Bronchial epithelial cell (primary cell): ENCODE measurements at regions not wholly inside any gene's neighbourhood (a gene's known extent, or its start where the extent isn't known, plus 50 kb on each side); places are given as distances from the start of the nearest gene placed in this dataset.

Experiments used
- DNase-seq: peaks from one replicate; pipeline ENCODE4 v3.0.0-alpha.2; 2010; ENCODE audit warnings: low read depth
- FAIRE-seq: peaks from 2 replicates; lab custom pipeline; 2011; peaks lifted over from hg19 to GRCh38; lab: Jason Lieb, UNC
- H3K27me3 ChIP-seq: 2 replicates; pipeline ENCODE4 v1.5.1; 2011; ENCODE audit warnings: low read length; ENCODE audit not compliant: control insufficient read depth, insufficient read depth
- H3K36me3 ChIP-seq: 2 replicates; pipeline ENCODE4 v1.5.1; 2011; ENCODE audit warnings: low read length; ENCODE audit not compliant: control insufficient read depth, insufficient read depth
- H3K4me3 ChIP-seq: 2 replicates; pipeline ENCODE4 v1.5.1; 2011; ENCODE audit warnings: mild to moderate bottlenecking, low read depth, low read length, control low read depth
- TF ChIP-seq, protein P1 (sequence below): IDR thresholded peaks from 2 replicates; pipeline ENCODE4 v1.5.1; 2011; ENCODE audit warnings: mild to moderate bottlenecking, moderate library complexity, low read length, control low read depth, inconsistent platforms; ENCODE audit not compliant: insufficient read depth, severe bottlenecking

DNA sequence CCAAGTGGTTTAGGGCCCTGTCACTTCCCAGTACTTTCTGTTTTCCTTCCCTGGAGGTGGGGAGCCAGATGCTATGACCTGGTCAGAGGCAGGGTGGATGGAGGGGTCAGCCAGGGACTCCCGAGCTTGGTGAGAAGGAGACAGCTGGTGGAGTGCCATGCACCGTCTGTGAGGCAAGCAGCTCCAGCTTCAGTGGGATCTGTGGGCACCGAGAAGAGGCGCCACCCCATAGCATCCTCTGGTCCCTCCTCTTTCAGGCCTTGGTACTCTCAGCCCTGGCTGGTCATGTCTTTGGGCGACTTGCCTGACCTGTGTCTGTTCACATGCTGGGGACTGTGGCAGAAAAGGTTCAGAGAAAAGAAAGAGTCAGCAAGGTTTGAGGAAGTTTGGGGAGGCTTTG is 299.3 kb upstream of the N4BP1 start:
- no peaks in the 10 kb centered on the region for H3K36me3 ChIP-seq
- FAIRE-seq (no peak), DNase-seq (no peak)
- no peaks in the 10 kb centered on the region for H3K27me3 ChIP-seq
- no peak overlapping the region for H3K4me3 ChIP-seq
- TF ChIP-seq, protein P1, sequence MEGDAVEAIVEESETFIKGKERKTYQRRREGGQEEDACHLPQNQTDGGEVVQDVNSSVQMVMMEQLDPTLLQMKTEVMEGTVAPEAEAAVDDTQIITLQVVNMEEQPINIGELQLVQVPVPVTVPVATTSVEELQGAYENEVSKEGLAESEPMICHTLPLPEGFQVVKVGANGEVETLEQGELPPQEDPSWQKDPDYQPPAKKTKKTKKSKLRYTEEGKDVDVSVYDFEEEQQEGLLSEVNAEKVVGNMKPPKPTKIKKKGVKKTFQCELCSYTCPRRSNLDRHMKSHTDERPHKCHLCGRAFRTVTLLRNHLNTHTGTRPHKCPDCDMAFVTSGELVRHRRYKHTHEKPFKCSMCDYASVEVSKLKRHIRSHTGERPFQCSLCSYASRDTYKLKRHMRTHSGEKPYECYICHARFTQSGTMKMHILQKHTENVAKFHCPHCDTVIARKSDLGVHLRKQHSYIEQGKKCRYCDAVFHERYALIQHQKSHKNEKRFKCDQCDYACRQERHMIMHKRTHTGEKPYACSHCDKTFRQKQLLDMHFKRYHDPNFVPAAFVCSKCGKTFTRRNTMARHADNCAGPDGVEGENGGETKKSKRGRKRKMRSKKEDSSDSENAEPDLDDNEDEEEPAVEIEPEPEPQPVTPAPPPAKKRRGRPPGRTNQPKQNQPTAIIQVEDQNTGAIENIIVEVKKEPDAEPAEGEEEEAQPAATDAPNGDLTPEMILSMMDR = no peak

DNA sequence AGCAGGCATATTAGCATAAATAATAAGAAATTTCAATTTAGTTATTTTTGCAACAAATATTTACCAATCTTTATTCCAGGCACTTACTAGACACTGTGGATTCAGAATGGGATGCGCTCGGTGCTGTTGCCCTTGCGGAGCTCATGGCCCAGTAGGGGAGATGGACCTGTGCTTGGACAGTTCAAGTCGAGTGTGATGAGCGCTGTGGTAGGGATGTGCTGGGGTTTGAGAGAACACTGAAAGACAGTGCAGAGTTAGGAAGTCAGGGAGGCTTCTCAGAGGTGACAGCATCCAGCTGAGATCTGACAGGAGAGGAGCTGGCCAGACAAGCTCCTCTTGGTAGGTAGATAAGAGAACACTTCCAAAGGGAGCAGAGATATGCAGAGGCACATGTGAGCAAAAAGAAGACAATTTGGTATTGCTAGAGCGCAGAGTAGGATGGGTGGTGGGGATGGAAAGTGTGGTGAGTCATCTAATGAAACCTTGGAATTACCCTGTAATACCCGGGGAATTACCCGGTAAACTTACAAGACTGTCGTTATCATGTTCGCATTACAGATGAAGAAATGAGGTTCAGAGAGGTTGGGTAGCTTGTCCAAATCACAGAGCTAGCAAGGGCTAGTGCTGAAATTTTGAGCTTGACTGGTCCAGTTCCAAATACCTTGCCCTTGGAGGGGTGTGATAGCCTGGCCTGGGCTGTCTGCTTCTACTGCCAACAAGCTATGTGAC is 298.1 kb upstream of the N4BP1 start:
- peaks cover 1% of the 10 kb centered on the region for H3K27me3 ChIP-seq
- DNase-seq (no peak), FAIRE-seq (no peak)
- no peak overlapping the region for H3K4me3 ChIP-seq
- H3K36me3 ChIP-seq = no peaks in the 10 kb centered on the region
- TF ChIP-seq, protein P1 = no peak

DNA sequence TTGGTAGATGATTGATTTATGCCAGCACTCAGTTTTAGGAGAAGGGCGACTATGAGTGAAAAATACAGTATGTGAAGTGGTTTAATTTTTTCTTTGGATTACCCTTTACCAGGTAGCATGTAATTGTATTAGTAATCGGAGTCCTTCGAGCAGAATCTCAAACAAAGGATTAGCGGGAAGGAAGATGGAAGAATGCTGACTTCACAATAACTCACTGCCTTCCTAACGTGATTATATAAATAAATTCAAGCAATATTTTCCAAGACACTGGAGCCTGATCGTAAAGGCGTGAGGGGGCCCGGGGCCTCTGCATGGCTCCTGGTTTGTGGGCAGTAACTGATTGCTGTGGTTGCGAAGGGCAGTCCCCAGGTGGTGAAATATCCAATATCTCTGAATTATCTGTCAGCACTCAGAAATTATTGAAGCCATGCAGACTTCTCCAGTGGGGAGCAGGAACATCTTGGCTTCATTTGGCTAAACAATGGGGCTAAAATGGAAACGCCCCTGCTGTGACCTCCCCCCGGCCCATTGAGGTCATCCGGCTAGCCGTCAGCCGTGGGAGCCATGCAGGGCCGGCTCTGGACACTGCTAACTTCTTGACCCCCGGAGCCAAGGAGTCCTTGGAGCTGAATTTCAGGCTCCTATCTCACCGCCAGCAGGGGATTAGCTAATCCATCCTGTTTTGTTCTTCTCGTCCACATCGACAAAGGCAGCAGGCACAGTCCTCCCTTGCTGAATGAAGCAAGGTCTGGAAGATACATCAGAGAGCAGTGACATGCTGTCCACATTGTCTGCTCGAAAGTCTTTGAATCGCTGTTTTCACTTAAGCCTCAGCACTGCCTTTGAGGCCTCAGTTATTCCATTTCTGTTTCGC is 295.9 kb upstream of the N4BP1 start:
- Histone ChIP-seq H3K4me3 (no peak overlapping the region), H3K36me3 (no peaks in the 10 kb centered on the region), H3K27me3 (peaks cover 3% of the 10 kb centered on the region)
- TF ChIP-seq, protein P1 = no peak
- DNase-seq = no peak
- FAIRE-seq = no peak

DNA sequence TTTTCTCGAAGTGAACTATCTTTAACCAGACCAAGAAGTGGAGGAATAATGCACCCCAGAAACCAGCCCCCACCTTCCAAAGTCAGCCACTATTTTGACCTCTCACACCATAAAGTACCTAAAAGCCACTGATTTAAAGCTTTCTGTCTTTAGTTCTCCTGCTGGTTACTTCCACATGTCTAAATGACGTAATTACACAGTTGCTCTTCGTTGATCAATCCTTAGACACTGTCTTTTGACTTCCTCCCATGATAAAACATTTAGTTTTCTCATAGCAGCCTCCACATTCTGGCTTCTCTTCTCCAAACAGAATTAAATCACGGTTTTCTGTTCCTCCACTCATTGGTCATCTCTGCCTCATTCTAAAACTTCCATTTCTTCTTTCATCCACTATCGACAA is 294.4 kb upstream of the N4BP1 start:
- TF ChIP-seq, protein P1 = no peak
- H3K4me3 ChIP-seq = no peak overlapping the region
- DNase-seq (no peak), FAIRE-seq (no peak)
- peaks cover 3% of the 10 kb centered on the region for H3K27me3 ChIP-seq
- no peaks in the 10 kb centered on the region for H3K36me3 ChIP-seq

DNA sequence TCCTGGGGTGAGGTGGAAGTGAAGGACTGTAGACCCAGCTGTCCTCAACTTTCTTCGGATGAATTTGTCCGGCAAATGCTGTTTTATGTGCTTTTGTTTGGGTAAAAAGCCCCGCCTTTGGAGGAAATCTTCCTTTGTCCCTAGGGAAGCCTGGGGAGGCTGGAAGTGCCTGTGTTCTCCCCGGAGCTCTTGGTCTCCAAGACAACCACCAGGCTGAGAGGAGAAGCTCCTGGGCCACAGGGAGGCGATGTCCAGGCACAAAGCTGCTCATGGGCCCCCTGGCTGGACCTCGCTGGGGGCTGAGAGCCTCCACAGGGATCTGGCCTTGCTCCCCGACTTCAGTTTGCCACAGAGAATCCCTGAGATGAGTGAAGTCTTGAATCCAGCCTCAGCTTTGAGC is 293.1 kb upstream of the N4BP1 start:
- Histone ChIP-seq H3K36me3 (no peaks in the 10 kb centered on the region), H3K4me3 (no peak overlapping the region), H3K27me3 (peaks cover 3% of the 10 kb centered on the region)
- DNase-seq (no peak), FAIRE-seq (no peak)
- TF ChIP-seq, protein P1 = no peak
